Trophoblast cell (in vitro differentiated cells and primary cell): ENCODE measurements at regions not wholly inside any gene's neighbourhood (a gene's known extent, or its start where the extent isn't known, plus 50 kb on each side); places are given as distances from the start of the nearest gene placed in this dataset.
"Not testable (repeated sequence)": the region's sequence is repeated elsewhere in the genome, so short reads cannot be mapped to it uniquely, and the experiment has no call there.

Experiments
- DNase-seq, 2 donors: peaks; one replicate each; pipeline ENCODE4 v3.0.0-alpha.2; 2016
- H2AFZ ChIP-seq: 2 replicates; pipeline ENCODE4 v1.6.1; 2013; ENCODE audit warnings: low read length, moderate library complexity, mild to moderate bottlenecking; ENCODE audit not compliant: insufficient read depth, poor library complexity
- H2AK5ac ChIP-seq: 2 replicates; pipeline ENCODE4 v1.6.1; 2013; ENCODE audit warnings: mild to moderate bottlenecking, low read length
- H2BK120ac ChIP-seq: 2 replicates; pipeline ENCODE4 v1.6.1; 2013; ENCODE audit warnings: low read length, mild to moderate bottlenecking, moderate library complexity; ENCODE audit not compliant: insufficient read depth, poor library complexity
- H2BK12ac ChIP-seq: 2 replicates; pipeline ENCODE4 v1.6.1; 2013; ENCODE audit warnings: mild to moderate bottlenecking, low read length, moderate library complexity
- H2BK5ac ChIP-seq: 2 replicates; pipeline ENCODE4 v1.6.1; 2013; ENCODE audit warnings: low read length, low read depth, moderate library complexity, mild to moderate bottlenecking; ENCODE audit not compliant: poor library complexity
- H3K14ac ChIP-seq: 2 replicates; pipeline ENCODE4 v1.6.1; 2013; ENCODE audit warnings: mild to moderate bottlenecking, low read length
- H3K18ac ChIP-seq: 2 replicates; pipeline ENCODE4 v1.6.1; 2013; ENCODE audit warnings: mild to moderate bottlenecking, low read length
- H3K23ac ChIP-seq: 2 replicates; pipeline ENCODE4 v1.6.1; 2013; ENCODE audit warnings: low read length
- H3K27ac ChIP-seq: 2 replicates; pipeline ENCODE4 v1.5.1; 2013; ENCODE audit warnings: low read depth, mild to moderate bottlenecking, inconsistent platforms, low read length, moderate library complexity
- H3K27me3 ChIP-seq: 2 replicates; pipeline ENCODE4 v1.6.1; 2013; ENCODE audit warnings: inconsistent platforms, mild to moderate bottlenecking, low read length, moderate library complexity; ENCODE audit not compliant: insufficient read depth
- H3K36me3 ChIP-seq, 2 experiments: 1 replicate in 1 of 2; 2 replicates in 1 of 2; pipeline ENCODE4 v1.6.1; 2013; ENCODE audit warnings: low read length in 2 of 2, mild to moderate bottlenecking in 2 of 2, moderate library complexity in 1 of 2; ENCODE audit not compliant: insufficient read depth in 2 of 2, control insufficient read depth in 1 of 2
- H3K4ac ChIP-seq: 2 replicates; pipeline ENCODE4 v1.6.1; 2013; ENCODE audit warnings: low read depth, mild to moderate bottlenecking, low read length, moderate library complexity
- H3K4me1 ChIP-seq, 2 experiments: 1 replicate in 1 of 2; 2 replicates in 1 of 2; pipeline ENCODE4 v1.6.1; 2013; ENCODE audit warnings: low read length in 2 of 2, mild to moderate bottlenecking in 2 of 2, moderate library complexity in 1 of 2; ENCODE audit not compliant: insufficient read depth in 2 of 2, control insufficient read depth in 1 of 2
- H3K4me2 ChIP-seq: 2 replicates; pipeline ENCODE4 v1.6.1; 2013; ENCODE audit warnings: inconsistent platforms, mild to moderate bottlenecking, low read length, moderate library complexity
- H3K4me3 ChIP-seq: 2 replicates; pipeline ENCODE4 v1.5.1; 2013; ENCODE audit warnings: mild to moderate bottlenecking, low read depth, low read length, inconsistent platforms
- H3K79me1 ChIP-seq: one replicate; pipeline ENCODE4 v1.6.1; 2013; ENCODE audit warnings: low read length
- H3K79me2 ChIP-seq: 2 replicates; pipeline ENCODE4 v1.6.1; 2013; ENCODE audit warnings: low read length, mild to moderate bottlenecking; ENCODE audit not compliant: control insufficient read depth, insufficient read depth, poor library complexity
- H3K9ac ChIP-seq: 2 replicates; pipeline ENCODE4 v1.6.1; 2013; ENCODE audit warnings: mild to moderate bottlenecking, low read length
- H3K9me3 ChIP-seq: 2 replicates; pipeline ENCODE4 v1.6.1; 2013; ENCODE audit warnings: low read depth, mild to moderate bottlenecking, control low read depth, inconsistent platforms, low read length; ENCODE audit not compliant: insufficient read depth
- H4K12ac ChIP-seq: 2 replicates; pipeline ENCODE4 v1.6.1; 2013; ENCODE audit warnings: low read depth, mild to moderate bottlenecking, low read length, moderate library complexity
- H4K8ac ChIP-seq: 2 replicates; pipeline ENCODE4 v1.6.1; 2013; ENCODE audit warnings: low read depth, mild to moderate bottlenecking, low read length, moderate library complexity
- H4K91ac ChIP-seq: one replicate; pipeline ENCODE4 v1.6.1; 2013; ENCODE audit warnings: low read depth, mild to moderate bottlenecking, low read length, moderate library complexity
- WGBS: extraction: QIAGEN DNeasy Blood & Tissue Kit; methylation state at CpG from one replicate; pipeline ENCODE4 v1.1.7; 2013; ENCODE audit warnings: missing lambda C conversion rate; ENCODE audit not compliant: insufficient read length, insufficient coverage; ENCODE audit errors: extremely low coverage; 5-methylcytosine and 5-hydroxymethylcytosine counted together

- H3K79me1 ChIP-seq = peaks cover 6% of the 10 kb centered on the region
- no peak overlapping the region for H3K9ac ChIP-seq
- H3K4me3 ChIP-seq = no peak overlapping the region
- H2BK120ac ChIP-seq = no peak overlapping the region
- H4K12ac ChIP-seq = no peak overlapping the region
- H4K91ac ChIP-seq = no peak overlapping the region
- H3K27ac ChIP-seq = no peak overlapping the region
- WGBS = no CpG with 5 or more reads among the region's 5 CpGs
- no peak overlapping the region for H2AFZ ChIP-seq
- no peak overlapping the region for H3K18ac ChIP-seq
- H3K23ac ChIP-seq = no peak overlapping the region
- H3K4me2 ChIP-seq = no peak overlapping the region
- no peak overlapping the region for H2BK12ac ChIP-seq
- H3K36me3 ChIP-seq = no peaks in the 10 kb centered on the region
- H3K9me3 ChIP-seq = no peaks in the 10 kb centered on the region
- peak in 1 of 2 donors; percentile 26 for DNase-seq
- no peaks in the 10 kb centered on the region for H3K79me2 ChIP-seq
- peaks cover 0 to 9% of the 10 kb centered on the region in 2 experiments for H3K4me1 ChIP-seq
- no peak overlapping the region for H4K8ac ChIP-seq
- no peaks in the 10 kb centered on the region for H3K27me3 ChIP-seq
- no peak overlapping the region for H3K14ac ChIP-seq
- H2AK5ac ChIP-seq = no peak overlapping the region
- no peak overlapping the region for H3K4ac ChIP-seq
- no peak overlapping the region for H2BK5ac ChIP-seq
These were observed 192.2 kb upstream of the CDH11 start for GRCh38 chr16:65313936-65314626.

- Histone ChIP-seq H3K23ac (no peak overlapping the region), H3K79me1 (peaks cover 4% of the 10 kb centered on the region), H3K9ac (no peak overlapping the region), H2BK12ac (no peak overlapping the region), H4K12ac (no peak overlapping the region), H3K4ac (no peak overlapping the region), H3K27me3 (no peaks in the 10 kb centered on the region), H3K4me1 (peaks cover 0 to 3% of the 10 kb centered on the region in 2 experiments), H3K79me2 (no peaks in the 10 kb centered on the region), H2BK5ac (no peak overlapping the region), H2AK5ac (no peak overlapping the region), H4K8ac (no peak overlapping the region), H3K4me2 (no peak overlapping the region), H3K14ac (no peak overlapping the region), H3K18ac (no peak overlapping the region), H3K9me3 (no peaks in the 10 kb centered on the region), H3K27ac (no peak overlapping the region), H2BK120ac (no peak overlapping the region), H3K36me3 (no peaks in the 10 kb centered on the region), H3K4me3 (no peak overlapping the region), H2AFZ (no peak overlapping the region), H4K91ac (no peak overlapping the region)
- no peak for DNase-seq
- WGBS = no CpG with 5 or more reads among the region's 3 CpGs
These were observed 190.9 kb upstream of the CDH11 start for GRCh38 chr16:65312795-65313194.

- no peaks in the 10 kb centered on the region for H3K79me2 ChIP-seq
- no peak overlapping the region for H3K9ac ChIP-seq
- no peak overlapping the region for H3K18ac ChIP-seq
- H4K8ac ChIP-seq = no peak overlapping the region
- no peak overlapping the region for H3K4me2 ChIP-seq
- H3K27ac ChIP-seq = no peak overlapping the region
- peaks cover 0 to 3% of the 10 kb centered on the region in 2 experiments for H3K4me1 ChIP-seq
- no peaks in the 10 kb centered on the region for H3K9me3 ChIP-seq
- H2AFZ ChIP-seq = no peak overlapping the region
- peaks cover 4% of the 10 kb centered on the region for H3K79me1 ChIP-seq
- no peaks in the 10 kb centered on the region for H3K36me3 ChIP-seq
- no peak overlapping the region for H3K23ac ChIP-seq
- DNase-seq = no peak
- WGBS = no CpG with 5 or more reads among the region's 1 CpG
- H4K12ac ChIP-seq = no peak overlapping the region
- no peak overlapping the region for H3K4ac ChIP-seq
- no peak overlapping the region for H4K91ac ChIP-seq
- no peak overlapping the region for H3K4me3 ChIP-seq
- no peak overlapping the region for H2BK5ac ChIP-seq
- no peak overlapping the region for H2BK120ac ChIP-seq
- H3K14ac ChIP-seq = no peak overlapping the region
- H2AK5ac ChIP-seq = no peak overlapping the region
- no peak overlapping the region for H2BK12ac ChIP-seq
- H3K27me3 ChIP-seq = no peaks in the 10 kb centered on the region
These were observed 190.2 kb upstream of the CDH11 start for GRCh38 chr16:65312071-65312470.

GRCh38 chr16:65310491-65310890, 188.6 kb upstream of the CDH11 start:
- H3K4me3 ChIP-seq, H3K9ac ChIP-seq, DNase-seq, H2BK12ac ChIP-seq, H3K79me2 ChIP-seq, H3K18ac ChIP-seq, H3K27ac ChIP-seq, H3K4me1 ChIP-seq, H2BK120ac ChIP-seq, H4K8ac ChIP-seq, H4K91ac ChIP-seq, H3K4ac ChIP-seq, H4K12ac ChIP-seq, H3K23ac ChIP-seq, H3K27me3 ChIP-seq, H3K36me3 ChIP-seq, H2AK5ac ChIP-seq, H3K79me1 ChIP-seq, H3K14ac ChIP-seq, H2BK5ac ChIP-seq, H3K4me2 ChIP-seq, H2AFZ ChIP-seq, H3K9me3 ChIP-seq: not testable (repeated sequence)
- WGBS = no CpG with 5 or more reads among the region's 1 CpG
